Forelimb muscle (tissue), 1 donor: ENCODE measurements at regions not wholly inside any gene's neighbourhood (a gene's known extent, or its start where the extent isn't known, plus 50 kb on each side); places are given as distances from the start of the nearest gene placed in this dataset.
"Not testable (repeated sequence)": the region's sequence is repeated elsewhere in the genome, so short reads cannot be mapped to it uniquely, and the experiment has no call there.

Experiments used
- DNase-seq: peaks from one replicate; pipeline ENCODE4 v3.0.0-alpha.2; 2013; ENCODE audit warnings: low read depth

GRCh38 chr12:13442457-13442856 is 245.9 kb downstream of the EMP1 start:
- no peak for DNase-seq

- no peak for DNase-seq
These were observed 244.3 kb downstream of the EMP1 start for GRCh38 chr12:13440844-13441243.

- no peak for DNase-seq
These were observed 241.0 kb downstream of the EMP1 start for GRCh38 chr12:13437541-13437940.

GRCh38 chr12:13436696-13437391 is 240.3 kb downstream of the EMP1 start:
- no peak for DNase-seq

GRCh38 chr12:13436182-13436581 is 239.7 kb downstream of the EMP1 start:
- DNase-seq: no peak

- no peak for DNase-seq
These were observed 238.9 kb downstream of the EMP1 start for GRCh38 chr12:13435235-13435933.

GRCh38 chr12:13433768-13434167 is 237.2 kb downstream of the EMP1 start:
- DNase-seq: no peak

- no peak for DNase-seq
These were observed 234.5 kb downstream of the EMP1 start for GRCh38 chr12:13431041-13431440.

- no peak for DNase-seq
These were observed 232.2 kb downstream of the EMP1 start for GRCh38 chr12:13428538-13429265.

- no peak for DNase-seq
These were observed 229.2 kb downstream of the EMP1 start for GRCh38 chr12:13425766-13426165.

- no peak for DNase-seq
These were observed 225.8 kb downstream of the EMP1 start for GRCh38 chr12:13422291-13422690.

- DNase-seq: no peak
These were observed 221.0 kb downstream of the EMP1 start for GRCh38 chr12:13417516-13417915.

- no peak for DNase-seq
These were observed 214.8 kb downstream of the EMP1 start for GRCh38 chr12:13411287-13411686.

- no peak for DNase-seq
These were observed 209.6 kb downstream of the EMP1 start for GRCh38 chr12:13405961-13406703.

GRCh38 chr12:13404631-13405473 is 208.3 kb downstream of the EMP1 start:
- no peak for DNase-seq

GRCh38 chr12:13404111-13404628 is 207.6 kb downstream of the EMP1 start:
- DNase-seq: no peak

- not testable (repeated sequence) for DNase-seq
These were observed 194.8 kb downstream of the EMP1 start for GRCh38 chr12:13391375-13391774.

GRCh38 chr12:13390918-13391317 is 194.4 kb downstream of the EMP1 start:
- no peak for DNase-seq

GRCh38 chr12:13390381-13390861 is 193.9 kb downstream of the EMP1 start:
- peak; percentile 32 for DNase-seq

GRCh38 chr12:13387101-13387500 is 190.6 kb downstream of the EMP1 start:
- no peak for DNase-seq
